ENCODE measurements at regions not wholly inside any gene's neighbourhood (a gene's known extent, or its start where the extent isn't known, plus 50 kb on each side); places are given as distances from the start of the nearest gene placed in this dataset.

DNA sequence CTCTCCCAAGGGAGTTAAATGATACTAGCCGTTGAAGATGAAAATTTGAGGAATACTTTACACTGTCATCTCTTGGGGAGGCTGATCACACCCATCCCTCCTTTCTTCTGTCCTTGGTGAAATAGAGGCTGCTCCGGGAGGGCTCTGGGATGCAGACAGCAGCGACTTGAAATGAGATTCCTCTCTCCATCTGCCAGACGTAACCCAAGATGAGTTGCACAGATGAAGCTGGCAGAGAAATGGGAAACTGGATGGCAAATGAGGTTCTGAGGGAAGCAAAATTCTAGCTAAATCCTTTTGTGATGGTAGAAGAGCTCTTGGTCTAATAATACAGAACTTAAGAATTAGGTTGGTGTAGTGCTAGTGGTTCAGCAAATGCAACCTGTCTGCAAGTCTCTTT lies 201.4 kb downstream of the AASDH start:
- Histone ChIP-seq H3K27ac (no peak overlapping the region), H4K20me1 (no peaks in the 10 kb centered on the region), H3K36me3 (peaks cover 0 to 65% (median 32%) of the 10 kb centered on the region in 11 experiments; a peak in 13 of 22 replicates), H3K9ac (no peak overlapping the region), H3K4me3 (no peak overlapping the region), H3K4me2 (no peak overlapping the region), H3K4me1 (peaks cover 12 to 39% (median 18%) of the 10 kb centered on the region in 10 experiments), H3K9me3 (replicated peaks in 1 of 11) (peaks cover 0 to 11% (median 6%) of the 10 kb centered on the region in 11 experiments; a peak in 16 of 22 replicates), H3K27me3 (no peaks in the 10 kb centered on the region)
- no peak for TF ChIP-seq Cebpa-rat (IDR thresholded peaks at IDR 0.05)

DNA sequence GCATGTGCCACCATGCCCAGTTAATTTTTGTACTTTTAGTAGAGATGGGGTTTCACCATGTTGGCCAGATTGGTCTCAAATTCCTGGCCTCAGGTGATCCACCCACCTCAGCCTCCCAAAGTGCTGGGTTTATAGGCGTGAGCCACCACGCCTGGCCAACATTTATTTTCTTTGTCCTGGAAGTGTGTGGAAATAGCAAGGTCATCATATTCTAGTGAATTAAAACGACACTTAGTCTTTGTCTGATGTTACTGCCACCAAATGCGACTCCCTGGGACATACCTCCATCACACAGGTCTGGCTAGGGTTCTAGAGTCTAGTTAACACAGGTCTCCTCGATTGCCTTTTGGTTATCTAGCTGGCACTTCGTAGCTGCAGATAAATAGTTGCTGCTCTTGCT lies 203.1 kb downstream of the AASDH start:
- peak overlapping the region in 8 of 11 experiments; percentile 14 to 71 (median 38); a peak in 11 of 22 replicates for H3K4me2 ChIP-seq
- H3K27me3 ChIP-seq, result no peaks in the 10 kb centered on the region
- no peak overlapping the region for H3K4me3 ChIP-seq
- H3K27ac ChIP-seq, result peak overlapping the region in 9 of 11 experiments; percentile 17 to 73 (median 58); a peak in 15 of 22 replicates
- peaks cover 0 to 71% (median 35%) of the 10 kb centered on the region in 11 experiments; a peak in 13 of 22 replicates for H3K36me3 ChIP-seq
- no peak for TF ChIP-seq Cebpa-rat (IDR thresholded peaks at IDR 0.05)
- H4K20me1 ChIP-seq, result no peaks in the 10 kb centered on the region
- H3K9me3 ChIP-seq (replicated peaks in 1 of 11), result peaks cover 0 to 4% (median 0%) of the 10 kb centered on the region in 11 experiments; a peak in 1 of 22 replicates
- peak overlapping the region in 4 of 11 experiments; percentile 26 to 55 (median 48); a peak in 5 of 22 replicates for H3K9ac ChIP-seq
- H3K4me1 ChIP-seq, result peaks cover 12 to 43% (median 21%) of the 10 kb centered on the region in 10 experiments

DNA sequence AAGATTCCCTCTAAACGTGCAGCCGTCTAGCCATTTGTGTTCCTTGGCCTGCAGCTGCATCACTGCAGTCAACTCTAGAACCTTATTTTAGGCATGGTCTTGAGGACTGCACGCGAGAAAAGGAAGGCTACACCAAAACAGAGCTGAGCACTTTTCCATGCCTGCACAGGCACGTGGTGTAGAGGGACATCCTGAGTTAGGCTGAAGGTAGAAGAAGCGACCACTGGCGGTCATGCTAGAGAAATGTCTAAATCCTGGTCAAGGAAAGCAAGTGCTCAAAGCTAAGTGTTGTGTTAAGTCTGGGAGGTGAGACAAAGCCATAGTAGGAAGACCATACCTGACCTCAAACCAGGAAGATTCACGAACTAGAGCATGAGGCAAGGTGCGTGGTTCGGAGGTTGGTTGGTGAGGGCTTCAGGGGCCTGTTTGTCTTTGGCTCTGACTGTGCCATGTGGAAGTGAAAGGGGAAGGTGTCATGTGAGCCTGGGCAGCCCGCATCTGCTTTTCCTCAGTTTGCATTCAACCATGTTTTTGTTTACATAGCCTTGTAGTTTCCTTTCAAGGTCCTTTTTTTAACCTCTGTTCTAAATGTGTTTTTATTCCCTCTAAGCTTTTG lies 203.8 kb downstream of the AASDH start:
- H3K4me3 ChIP-seq, result no peak overlapping the region
- H3K9me3 ChIP-seq (replicated peaks in 1 of 11), result no peaks in the 10 kb centered on the region
- peaks cover 0 to 70% (median 38%) of the 10 kb centered on the region in 11 experiments; a peak in 13 of 22 replicates for H3K36me3 ChIP-seq
- peak overlapping the region; percentile 14 to 71 (median 34); a peak in 21 of 22 replicates for H3K4me2 ChIP-seq
- peak overlapping the region in 9 of 11 experiments; percentile 17 to 73 (median 58); a peak in 16 of 22 replicates for H3K27ac ChIP-seq
- peak overlapping the region in 4 of 11 experiments; percentile 26 to 55 (median 48); a peak in 5 of 22 replicates for H3K9ac ChIP-seq
- no peak for TF ChIP-seq Cebpa-rat (IDR thresholded peaks at IDR 0.05)
- peaks cover 12 to 43% (median 21%) of the 10 kb centered on the region in 10 experiments for H3K4me1 ChIP-seq
- no peaks in the 10 kb centered on the region for H3K27me3 ChIP-seq
- H4K20me1 ChIP-seq, result no peaks in the 10 kb centered on the region

DNA sequence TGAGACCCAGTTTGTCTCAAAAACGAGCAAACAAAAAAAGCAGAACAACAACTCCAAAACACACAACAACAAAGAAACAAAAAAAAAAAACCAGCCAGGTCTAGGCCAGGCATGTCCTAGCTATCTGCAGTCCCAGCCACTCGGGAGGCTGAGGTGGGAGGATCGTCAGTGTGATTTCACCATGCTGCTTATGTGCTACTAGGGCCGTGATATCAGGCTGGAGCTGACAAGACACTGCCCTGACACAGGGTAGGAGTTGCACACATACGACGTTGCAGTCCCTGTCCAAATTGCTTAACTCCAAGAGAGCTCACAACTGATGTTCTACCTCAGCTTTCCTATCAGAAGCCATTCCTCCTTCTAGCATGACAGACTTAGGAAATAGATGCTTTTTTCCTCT lies 204.9 kb downstream of the AASDH start:
- Histone ChIP-seq H3K27ac (peak overlapping the region in 1 of 11 experiments; percentile 25; a peak in 1 of 22 replicates), H3K36me3 (peaks cover 0 to 59% (median 37%) of the 10 kb centered on the region in 11 experiments; a peak in 12 of 22 replicates), H3K4me2 (peak overlapping the region in 2 of 11 experiments; percentile 76 to 83; a peak in 4 of 22 replicates)

DNA sequence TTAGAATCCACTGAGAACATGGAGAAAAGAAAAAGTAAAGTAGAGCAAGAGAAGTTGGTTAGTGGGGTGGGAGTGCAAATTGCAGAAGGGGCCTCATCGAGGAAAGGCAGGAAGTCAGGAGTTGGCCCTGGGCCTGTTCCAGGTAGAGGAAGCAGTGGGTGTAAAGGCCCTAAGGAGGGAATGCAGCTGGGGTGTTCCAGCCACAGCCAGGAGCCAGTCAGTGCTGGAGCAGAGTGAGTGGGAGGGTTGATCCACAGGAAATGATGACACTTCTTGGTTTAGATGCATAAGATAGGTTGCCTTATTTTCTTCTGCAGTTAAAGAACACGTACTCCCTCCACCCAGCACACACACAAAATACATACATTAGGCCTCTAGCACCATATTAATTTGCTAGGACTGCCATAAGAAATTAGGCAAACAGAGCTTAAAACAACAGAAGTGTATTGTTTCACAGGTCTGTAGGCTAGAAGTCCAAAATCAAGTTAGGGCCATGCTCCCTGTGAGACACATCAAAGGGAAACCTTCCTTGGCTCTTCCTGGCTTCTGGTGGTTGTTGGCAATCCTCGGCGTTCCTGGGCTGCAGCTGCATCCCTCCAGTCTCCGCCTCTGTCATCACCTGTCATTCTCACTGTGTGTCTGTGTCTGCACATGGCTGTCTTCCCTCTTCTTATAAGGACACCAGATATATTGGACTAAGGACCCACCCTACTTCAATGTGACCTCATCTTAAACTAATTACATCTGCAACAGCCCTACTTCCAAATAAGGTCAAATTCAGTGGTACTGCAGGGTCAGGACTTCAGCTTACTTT lies 205.9 kb downstream of the AASDH start:
- Histone ChIP-seq H3K4me1 (peaks cover 12 to 43% (median 21%) of the 10 kb centered on the region in 10 experiments), H3K4me3 (no peak overlapping the region), H3K27me3 (no peaks in the 10 kb centered on the region), H3K4me2 (peak overlapping the region in 10 of 11 experiments; percentile 25 to 83 (median 50); a peak in 19 of 22 replicates), H4K20me1 (no peaks in the 10 kb centered on the region), H3K9ac (no peak overlapping the region), H3K27ac (peak overlapping the region in 4 of 11 experiments; percentile 17 to 30 (median 26); a peak in 3 of 22 replicates), H3K36me3 (peaks cover 0 to 49% (median 27%) of the 10 kb centered on the region in 11 experiments; a peak in 12 of 22 replicates), H3K9me3 (replicated peaks in 1 of 11) (peaks cover 2 to 13% (median 7%) of the 10 kb centered on the region in 11 experiments)
- TF ChIP-seq Cebpa-rat (IDR thresholded peaks at IDR 0.05), result no peak

More for the DNA sequence above, 204.9 kb downstream of the AASDH start:
- H3K27me3 ChIP-seq, result no peaks in the 10 kb centered on the region
- H3K4me3 ChIP-seq, result no peak overlapping the region
- H3K4me1 ChIP-seq, result peaks cover 12 to 43% (median 21%) of the 10 kb centered on the region in 10 experiments
- peaks cover 0 to 3% (median 0%) of the 10 kb centered on the region in 11 experiments; a peak in 4 of 22 replicates for H3K9me3 ChIP-seq (replicated peaks in 1 of 11)
- TF ChIP-seq Cebpa-rat (IDR thresholded peaks at IDR 0.05), result no peak
- H4K20me1 ChIP-seq, result no peaks in the 10 kb centered on the region
- H3K9ac ChIP-seq, result no peak overlapping the region

DNA sequence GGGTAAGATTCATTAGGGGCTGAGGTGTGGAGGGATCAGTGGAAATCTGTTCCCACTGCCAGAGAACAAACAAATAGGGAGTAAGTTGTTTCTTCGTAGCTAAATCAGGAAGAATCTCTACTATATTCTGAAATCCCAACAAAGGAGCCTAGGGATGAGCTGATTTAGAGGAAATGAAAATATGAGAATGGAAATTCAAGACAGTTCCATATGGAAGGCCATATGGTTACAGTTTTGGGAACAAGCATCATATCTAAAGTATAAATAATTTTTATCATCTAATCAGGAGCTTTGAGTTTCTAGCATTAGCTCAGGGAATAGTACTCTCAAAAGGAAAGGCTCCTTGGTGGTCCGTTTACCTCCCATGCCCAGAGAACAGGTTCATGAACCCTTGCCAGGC lies 218.2 kb downstream of the AASDH start:
- Histone ChIP-seq H3K9me3 (replicated peaks in 1 of 11) (peaks cover 12 to 32% (median 21%) of the 10 kb centered on the region in 11 experiments; a peak in 20 of 22 replicates), H3K4me1 (no peaks in the 10 kb centered on the region), H3K4me2 (no peak overlapping the region), H3K36me3 (peaks cover 0 to 22% (median 5%) of the 10 kb centered on the region in 11 experiments; a peak in 6 of 22 replicates), H3K27ac (no peak overlapping the region), H3K27me3 (no peaks in the 10 kb centered on the region), H4K20me1 (no peaks in the 10 kb centered on the region), H3K4me3 (no peak overlapping the region), H3K9ac (no peak overlapping the region)
- TF ChIP-seq Cebpa-rat (IDR thresholded peaks at IDR 0.05), result no peak

DNA sequence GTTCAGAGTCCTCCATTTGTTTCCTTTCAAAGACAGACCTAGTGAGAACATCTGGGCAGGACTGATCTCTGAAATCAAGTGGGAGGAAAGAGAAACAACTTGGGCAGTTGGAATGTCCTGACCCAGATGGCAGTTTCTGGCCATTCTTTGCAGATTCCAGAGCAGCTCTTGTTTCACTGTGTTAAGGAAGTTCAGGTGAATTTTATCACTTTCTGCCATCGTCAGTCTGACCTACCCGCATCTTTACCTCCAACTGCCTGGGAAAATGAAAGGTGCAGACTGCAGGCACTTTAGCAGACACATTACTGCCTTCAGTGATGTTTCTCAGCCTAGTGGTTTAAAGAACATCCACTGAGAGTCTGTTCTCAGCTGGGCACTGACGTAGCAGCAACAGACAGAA lies 216.2 kb downstream of the CEP135 start:
- H3K9me3 ChIP-seq (replicated peaks in 1 of 11), result peaks cover 12 to 27% (median 19%) of the 10 kb centered on the region in 11 experiments; a peak in 19 of 22 replicates
- H3K27me3 ChIP-seq, result no peaks in the 10 kb centered on the region
- TF ChIP-seq Cebpa-rat (IDR thresholded peaks at IDR 0.05), result no peak
- H3K9ac ChIP-seq, result no peak overlapping the region
- no peak overlapping the region for H3K4me2 ChIP-seq
- H3K36me3 ChIP-seq, result peaks cover 0 to 9% (median 0%) of the 10 kb centered on the region in 11 experiments; a peak in 4 of 22 replicates
- no peak overlapping the region for H3K27ac ChIP-seq
- H3K4me3 ChIP-seq, result no peak overlapping the region
- H4K20me1 ChIP-seq, result peaks cover 0 to 4% (median 0%) of the 10 kb centered on the region in 11 experiments; a peak in 1 of 22 replicates
- no peaks in the 10 kb centered on the region for H3K4me1 ChIP-seq

DNA sequence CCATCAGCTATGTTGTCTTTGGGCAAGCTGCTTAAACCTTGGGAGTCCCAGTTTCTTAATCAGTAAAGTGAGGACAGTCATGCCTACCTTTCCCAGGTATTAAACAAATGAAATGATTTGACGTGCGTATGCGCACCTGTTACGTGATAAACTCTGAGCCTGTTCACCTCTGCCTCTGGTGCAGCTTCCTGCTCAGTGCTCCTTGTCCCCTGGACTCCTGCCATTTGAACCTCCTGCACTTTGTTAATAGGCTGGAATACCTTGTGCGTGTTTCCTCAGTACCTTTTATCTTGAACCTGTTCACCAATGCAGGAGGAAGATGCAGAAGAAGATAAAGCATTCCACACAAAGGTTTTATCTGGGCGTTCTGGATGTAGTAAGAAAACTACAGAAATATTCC lies 211.9 kb downstream of the CEP135 start:
- Histone ChIP-seq H3K9me3 (replicated peaks in 1 of 11) (no peaks in the 10 kb centered on the region), H3K4me2 (no peak overlapping the region), H3K4me1 (peaks cover 0 to 6% (median 0%) of the 10 kb centered on the region in 10 experiments; a peak in 1 of 20 replicates), H3K27ac (no peak overlapping the region), H3K9ac (no peak overlapping the region), H3K4me3 (no peak overlapping the region), H3K27me3 (no peaks in the 10 kb centered on the region), H4K20me1 (peaks cover 0 to 4% (median 0%) of the 10 kb centered on the region in 11 experiments; a peak in 1 of 22 replicates), H3K36me3 (no peaks in the 10 kb centered on the region; a peak in 1 of 22 replicates)
- no peak for TF ChIP-seq Cebpa-rat (IDR thresholded peaks at IDR 0.05)

All from BLaER1 treated with 17β-estradiol and CSF1 and Interleukin-3, amounts not matched to agents 10 nM and 100 nM (cell line).